Heart left ventricle (tissue), 13 donors: ENCODE measurements at regions not wholly inside any gene's neighbourhood (a gene's known extent, or its start where the extent isn't known, plus 50 kb on each side); places are given as distances from the start of the nearest gene placed in this dataset.

ENCODE experiments used
- CTCF ChIP-seq, 12 donors: fragments of 200-600 bp; sonication (generic) in 4 of 12; IDR thresholded peaks; one replicate each; pipeline versions ENCODE4 v1.5.0 to v1.8.0; 2018 to 2022; ENCODE audit warnings: antibody characterized with exemption in 12 of 12, mild to moderate bottlenecking in 5 of 12
- POLR2A ChIP-seq, 2 donors: fragments of 450-650 bp; IDR thresholded peaks; one replicate each; pipeline ENCODE4 v1.6.1; 2017; ENCODE audit warnings: antibody characterized with exemption in 2 of 2, mild to moderate bottlenecking in 2 of 2, moderate library complexity in 2 of 2
- donor health status: ischemic (EF 13 %, LVEDD 7.1; RV severe dilation, severe dysfunction).
- donor health status: DM: no; HTN: yes; CAD: no.
- donor health status: DM: no; HTN: no; CAD: no.
- donor health status: ischemic (EF 25% LVEDD 6.9; RV normal size, moderate dysfunction).
- donor health status: ischemic (EF 25% LVEDD 5.7; RV mildly dilated, moderate dysfunction).
- donor health status: ischemic (EF 35%, LVEDD 5.7; RV mildly dilated, moderate dysfunction).
- donor health status: nonischemic (EF 11% LVEDD 7.7; RV severe dilation, severe dysfunction).
- donor health status: DM: yes; HTN: yes; CAD: no.
- donor health status: PGD.
- donor health status: ischemic (EF 29% LVEDD 5.4; RV normal size, mild dysfunction).
- donor health status: nonischemic (EF 23%, LVEDD 6.1; RV moderate dilation, normal function).

GRCh38 chr5:38650540-38650939, 94.1 kb upstream of the LIFR start:
- TF ChIP-seq CTCF (IDR thresholded peaks at IDR 0.05) (no peak), POLR2A (IDR thresholded peaks at IDR 0.05) (no peak)
